ENCODE measurements at regions not wholly inside any gene's neighbourhood (a gene's known extent, or its start where the extent isn't known, plus 50 kb on each side); places are given as distances from the start of the nearest gene placed in this dataset.

DNA sequence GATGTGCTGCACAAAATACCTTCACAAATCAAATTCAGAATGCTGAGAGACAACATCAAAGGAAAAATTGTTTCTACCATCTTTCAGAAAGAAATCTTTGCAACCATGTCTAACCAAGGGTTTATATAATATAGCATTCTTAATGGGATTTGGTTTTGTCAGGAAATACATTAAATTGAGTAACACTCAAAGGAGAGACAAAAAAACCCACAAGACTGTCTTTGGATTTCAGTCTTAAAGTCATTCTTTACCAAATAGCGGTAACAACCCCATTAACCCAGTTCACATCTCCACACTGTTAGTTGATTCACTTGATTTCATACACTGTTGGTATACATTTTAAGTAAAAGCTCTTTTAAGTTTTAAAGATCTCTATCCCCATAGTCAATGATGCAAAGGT lies 145.7 kb upstream of the EDNRA start:
- H3K4me3 ChIP-seq (ENCODE audit: low read depth, low read length), result no peak overlapping the region
- no peak for DNase-seq (ENCODE audit: low read depth)

DNA sequence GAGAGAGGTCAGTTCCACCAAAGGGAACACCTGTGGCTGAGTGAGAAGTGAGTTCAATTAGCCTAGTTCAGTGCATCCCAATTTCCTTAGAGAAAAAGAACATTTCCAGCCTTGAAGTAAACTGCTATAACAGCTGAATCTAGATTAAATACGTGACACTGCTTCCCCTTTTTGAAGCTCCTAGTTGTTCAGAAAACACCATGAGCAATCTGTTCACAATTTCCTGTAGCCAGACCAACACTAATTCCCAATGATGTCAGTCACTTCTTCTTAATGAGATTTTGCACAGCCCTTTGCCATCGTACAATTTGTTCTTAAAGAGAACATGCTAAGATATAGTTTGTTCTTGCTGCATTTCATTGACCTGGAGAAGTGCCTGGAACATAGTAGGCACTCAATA lies 144.6 kb upstream of the EDNRA start:
- no peak for DNase-seq (ENCODE audit: low read depth)
- no peak overlapping the region for H3K4me3 ChIP-seq (ENCODE audit: low read depth, low read length)

DNA sequence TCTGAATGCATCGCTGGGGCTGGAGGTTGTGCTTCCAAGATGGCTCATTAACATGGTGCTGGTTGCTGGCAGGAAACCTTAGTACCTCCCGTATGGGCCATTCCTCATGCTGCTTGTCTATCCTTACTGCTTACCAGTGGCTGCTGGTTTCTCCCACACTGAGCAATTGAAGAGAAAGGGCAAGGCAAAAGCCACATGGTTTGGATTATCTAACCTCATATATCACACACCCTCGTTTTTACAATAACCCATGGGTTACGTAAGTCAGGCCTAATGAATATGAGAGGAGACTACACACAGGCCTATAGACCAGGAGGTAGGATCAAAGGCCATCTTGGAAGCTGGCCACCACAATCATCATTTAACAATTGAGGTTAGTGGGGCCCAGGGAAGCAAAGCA lies 141.8 kb upstream of the EDNRA start:
- DNase-seq (ENCODE audit: low read depth), result no peak
- no peak overlapping the region for H3K4me3 ChIP-seq (ENCODE audit: low read depth, low read length)

DNA sequence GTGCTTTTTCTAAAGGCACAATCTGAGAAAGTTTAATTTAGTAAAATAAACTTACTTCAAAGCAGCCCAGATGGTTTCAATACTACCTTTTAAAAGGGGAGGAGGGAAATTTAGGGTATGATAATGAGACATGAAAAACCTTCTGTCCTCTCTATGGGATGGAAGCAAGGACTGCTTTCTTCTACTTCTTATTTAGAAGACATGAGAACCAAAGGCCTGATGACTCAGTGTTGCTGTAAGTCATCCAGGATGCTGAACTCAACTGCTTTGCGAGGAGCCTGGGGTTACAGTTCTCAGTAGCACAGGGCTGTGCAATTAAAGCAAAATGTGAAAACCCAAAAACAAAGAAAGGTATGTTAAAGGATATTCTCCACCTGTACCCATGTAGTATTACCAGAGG lies 140.8 kb upstream of the EDNRA start:
- H3K4me3 ChIP-seq (ENCODE audit: low read depth, low read length), result no peak overlapping the region
- no peak for DNase-seq (ENCODE audit: low read depth)

DNA sequence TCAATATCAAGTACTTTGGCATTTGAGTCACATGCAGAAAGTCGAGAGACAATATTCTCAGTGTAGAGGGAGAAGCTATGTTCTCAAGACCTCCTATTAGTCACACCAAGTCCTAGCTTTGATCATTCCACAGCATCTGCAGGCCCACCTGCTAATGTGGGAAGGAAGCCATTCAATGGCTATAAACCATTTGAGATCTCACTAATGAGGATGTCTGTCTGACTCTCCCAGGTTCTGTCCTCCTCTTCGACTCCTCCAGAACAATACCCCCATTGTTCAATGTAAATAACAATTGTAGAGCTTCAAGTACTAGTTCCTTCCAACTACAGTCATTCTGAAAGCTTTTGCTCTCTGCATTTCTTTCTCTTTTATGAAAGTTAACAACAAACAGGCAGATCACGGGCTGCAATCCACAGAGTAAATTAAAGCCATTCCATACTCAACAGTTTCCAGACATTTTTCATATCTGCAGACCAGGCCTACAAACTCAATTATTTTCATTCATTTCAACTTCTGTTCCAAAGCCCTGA lies 140.2 kb upstream of the EDNRA start:
- DNase-seq (ENCODE audit: low read depth), result no peak

DNA sequence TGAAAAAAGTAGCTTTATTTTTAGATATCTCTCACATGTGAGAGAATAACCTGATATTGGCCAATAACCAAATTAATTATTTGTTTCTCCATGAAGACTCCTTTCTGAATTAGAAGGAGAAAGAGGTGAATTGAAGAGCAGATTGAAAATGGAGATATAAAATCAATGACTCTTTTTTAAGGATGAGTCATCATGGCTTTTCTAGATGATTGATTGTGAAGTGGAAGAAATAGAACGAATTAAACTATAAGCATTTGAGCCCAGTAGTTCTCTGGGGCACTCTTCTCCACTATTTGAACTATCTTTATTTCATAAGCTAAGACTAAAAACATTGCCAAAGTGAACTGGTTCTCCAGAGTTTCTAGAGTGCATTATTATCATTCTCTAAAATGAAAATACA lies 137.2 kb upstream of the EDNRA start:
- no peak for DNase-seq (ENCODE audit: low read depth)
- H3K4me3 ChIP-seq (ENCODE audit: low read depth, low read length), result no peak overlapping the region

More for the DNA sequence above, 140.2 kb upstream of the EDNRA start:
- no peak overlapping the region for H3K4me3 ChIP-seq (ENCODE audit: low read depth, low read length)

DNA sequence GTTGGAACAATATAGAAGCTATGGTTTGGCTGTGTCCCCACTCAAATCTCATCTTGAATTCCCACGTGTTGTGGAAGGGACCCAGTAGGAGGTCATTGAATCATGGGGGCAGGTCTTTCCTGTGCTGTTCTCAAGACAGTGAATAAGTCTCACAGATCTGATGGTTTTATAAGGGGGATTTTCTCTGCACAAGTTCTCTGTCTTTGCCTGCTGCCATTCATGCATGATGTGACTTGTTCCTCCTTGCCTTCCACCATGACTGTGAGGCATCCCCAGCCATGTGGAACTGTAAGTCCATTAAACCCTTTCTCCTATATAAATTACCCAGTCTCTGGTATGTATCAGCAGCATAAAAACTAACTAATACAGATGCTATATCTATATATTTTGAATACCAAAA lies 135.2 kb upstream of the EDNRA start:
- DNase-seq (ENCODE audit: low read depth), result no peak
- H3K4me3 ChIP-seq (ENCODE audit: low read depth, low read length), result no peak overlapping the region

DNA sequence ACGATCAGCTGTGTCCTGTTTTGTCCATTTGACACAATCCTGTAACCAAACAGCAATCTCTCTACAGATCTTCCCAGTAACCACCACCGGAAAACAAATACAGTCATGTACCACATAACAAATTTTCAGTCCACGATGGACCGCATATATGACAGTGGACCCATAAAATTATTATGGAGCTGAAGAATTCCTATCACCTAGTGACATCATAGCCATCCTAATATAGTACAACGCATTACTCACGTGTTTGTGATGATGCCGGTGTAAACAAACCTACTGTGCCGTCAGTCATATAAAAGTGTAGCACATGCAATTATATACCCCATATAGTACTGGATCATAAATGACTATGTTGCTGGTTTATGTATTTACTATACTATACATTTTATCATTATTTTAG lies 133.7 kb upstream of the EDNRA start:
- H3K4me3 ChIP-seq (ENCODE audit: low read depth, low read length), result no peak overlapping the region
- no peak for DNase-seq (ENCODE audit: low read depth)

DNA sequence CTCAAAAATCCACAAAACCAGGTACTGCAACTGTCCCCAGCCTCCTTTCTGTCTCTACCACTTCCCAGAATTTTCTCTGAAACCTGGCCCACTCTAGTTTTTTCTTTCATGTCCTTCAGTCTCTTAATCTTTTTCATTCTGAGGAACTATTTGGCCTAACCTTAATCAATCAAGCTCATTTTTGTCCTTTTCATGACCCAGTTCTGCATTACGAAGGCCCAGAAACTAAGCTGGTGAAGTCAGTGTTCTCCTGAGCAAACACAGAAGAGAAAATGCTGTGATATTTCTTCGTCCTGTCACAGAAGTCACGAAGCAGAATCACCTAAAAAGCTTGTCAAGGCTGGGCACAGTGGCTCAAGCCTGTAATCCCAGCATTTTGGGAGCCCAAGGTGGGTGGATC lies 131.7 kb upstream of the EDNRA start:
- no peak for DNase-seq (ENCODE audit: low read depth)
- H3K4me3 ChIP-seq (ENCODE audit: low read depth, low read length), result no peak overlapping the region

DNA sequence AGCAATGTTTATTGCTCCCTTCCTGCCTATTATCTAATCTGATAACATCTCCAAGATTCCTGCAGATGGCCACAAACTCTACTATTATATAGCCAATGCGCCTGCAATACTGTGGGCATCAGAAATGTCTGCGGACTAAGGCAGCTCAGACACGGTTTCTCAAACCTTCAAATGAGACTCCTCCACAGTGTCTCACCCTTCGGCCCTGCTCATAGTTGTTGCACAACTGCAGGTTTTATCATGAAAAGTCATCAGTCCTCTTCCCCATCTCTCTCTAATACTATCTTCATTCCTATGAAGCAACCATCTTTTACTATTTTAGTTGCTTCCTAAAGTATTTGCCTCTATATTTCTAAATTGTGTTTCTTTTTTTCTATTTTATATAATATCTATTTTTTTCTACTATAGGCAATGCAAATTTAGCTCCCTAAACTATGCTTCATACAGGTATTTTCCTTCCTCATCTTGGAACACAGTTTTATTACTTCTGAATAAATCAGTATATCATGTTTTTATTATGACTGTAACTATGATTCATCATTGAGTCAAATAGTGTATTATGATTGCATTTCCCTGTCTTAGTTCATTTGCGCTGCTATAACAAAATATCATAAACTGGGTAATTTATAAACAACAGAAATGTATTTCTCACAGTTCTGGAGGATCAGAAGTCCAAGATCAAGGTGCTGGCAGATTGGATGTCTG lies 129.7 kb upstream of the EDNRA start:
- DNase-seq (ENCODE audit: low read depth), result no peak
- no peak overlapping the region for H3K4me3 ChIP-seq (ENCODE audit: low read depth, low read length)

DNA sequence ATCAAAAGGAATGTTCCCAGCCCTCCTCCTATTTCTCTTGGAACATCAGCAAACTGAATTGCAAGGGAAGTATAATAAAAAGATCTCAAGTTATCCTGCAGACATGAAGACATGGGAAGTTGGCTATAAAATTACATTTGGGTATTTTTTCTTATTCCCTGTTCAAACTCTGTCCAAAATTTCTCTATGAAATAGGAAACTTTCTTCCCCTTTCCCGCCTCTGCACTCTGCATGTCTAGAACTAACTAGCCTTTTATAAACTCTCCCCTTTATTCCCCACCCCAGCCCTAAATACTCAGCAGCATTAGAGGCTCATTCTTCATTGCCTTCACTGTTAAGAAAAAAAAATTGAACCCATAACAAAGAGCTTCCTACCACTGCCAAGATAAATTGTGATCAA lies 126.7 kb upstream of the EDNRA start:
- DNase-seq (ENCODE audit: low read depth), result no peak
- H3K4me3 ChIP-seq (ENCODE audit: low read depth, low read length), result no peak overlapping the region

DNA sequence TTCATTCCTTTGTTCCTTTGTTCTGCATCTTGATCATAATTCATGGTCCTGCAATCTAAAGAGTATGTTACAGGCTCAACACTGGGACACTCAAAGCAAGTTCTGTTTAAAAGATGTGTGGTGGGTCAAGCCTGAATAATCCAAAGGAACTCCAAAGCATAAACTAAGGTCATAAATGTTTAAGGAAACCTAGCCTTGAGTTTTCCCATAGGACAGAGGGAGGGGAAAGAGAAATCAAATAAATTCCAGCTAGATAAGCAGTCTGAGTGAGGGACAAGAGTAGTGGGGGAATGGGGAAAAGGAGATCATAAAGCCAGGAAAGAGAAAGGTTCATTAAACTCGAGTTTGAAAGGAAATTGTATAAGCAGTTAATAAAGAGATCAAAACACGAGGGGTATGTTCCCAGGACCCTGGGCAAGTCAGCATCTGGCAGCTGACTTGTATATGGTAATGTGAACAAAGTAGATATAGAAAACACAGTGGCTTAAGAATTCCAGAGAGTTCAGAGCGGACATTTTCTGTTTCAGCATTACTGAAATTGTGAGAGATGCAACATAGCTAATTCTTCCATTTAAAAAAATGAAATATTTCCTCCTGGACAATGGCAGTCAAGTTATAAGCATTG lies 125.8 kb upstream of the EDNRA start:
- no peak overlapping the region for H3K4me3 ChIP-seq (ENCODE audit: low read depth, low read length)
- no peak for DNase-seq (ENCODE audit: low read depth)

DNA sequence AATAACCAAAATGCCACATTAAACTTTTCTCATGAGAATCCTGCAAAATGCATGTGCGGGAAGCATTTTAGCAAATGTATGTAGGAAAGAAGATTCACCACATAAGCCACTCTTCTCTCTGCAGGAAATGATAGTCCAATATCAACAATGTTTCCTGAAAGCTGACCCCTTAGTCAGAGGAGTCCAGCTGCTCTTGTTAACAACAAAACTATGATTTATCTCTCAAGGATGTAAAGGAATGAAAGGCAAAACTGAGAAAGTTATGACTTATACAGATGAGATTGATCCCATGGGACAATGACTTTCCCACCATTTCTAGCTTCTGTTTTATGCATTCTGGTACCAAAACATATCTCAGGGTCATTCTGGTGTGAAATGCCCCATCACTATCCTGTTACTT lies 125.0 kb upstream of the EDNRA start:
- peak; percentile 98 for DNase-seq (ENCODE audit: low read depth)
- H3K4me3 ChIP-seq (ENCODE audit: low read depth, low read length), result no peak overlapping the region

DNA sequence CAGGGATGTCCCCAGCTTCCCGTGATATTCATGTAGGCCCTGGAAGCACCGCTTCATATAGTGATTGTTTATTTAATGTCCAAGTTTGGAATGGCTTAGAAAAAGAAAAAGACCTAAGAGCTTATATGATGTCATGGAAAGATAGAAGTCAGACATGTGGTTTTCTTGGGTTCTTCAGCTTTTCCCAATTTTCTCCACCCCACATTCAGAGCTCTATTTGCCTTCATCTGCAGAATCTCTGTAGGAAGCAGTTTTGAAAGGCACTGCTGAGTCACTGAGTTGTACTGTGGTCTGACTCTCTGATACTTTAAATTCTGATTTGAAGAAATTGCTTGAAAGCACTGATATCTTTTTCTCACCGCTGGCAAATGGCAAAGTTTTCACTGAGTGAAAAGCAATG lies 120.6 kb upstream of the EDNRA start:
- H3K4me3 ChIP-seq (ENCODE audit: low read depth, low read length), result no peak overlapping the region
- DNase-seq (ENCODE audit: low read depth), result peak; percentile 87

DNA sequence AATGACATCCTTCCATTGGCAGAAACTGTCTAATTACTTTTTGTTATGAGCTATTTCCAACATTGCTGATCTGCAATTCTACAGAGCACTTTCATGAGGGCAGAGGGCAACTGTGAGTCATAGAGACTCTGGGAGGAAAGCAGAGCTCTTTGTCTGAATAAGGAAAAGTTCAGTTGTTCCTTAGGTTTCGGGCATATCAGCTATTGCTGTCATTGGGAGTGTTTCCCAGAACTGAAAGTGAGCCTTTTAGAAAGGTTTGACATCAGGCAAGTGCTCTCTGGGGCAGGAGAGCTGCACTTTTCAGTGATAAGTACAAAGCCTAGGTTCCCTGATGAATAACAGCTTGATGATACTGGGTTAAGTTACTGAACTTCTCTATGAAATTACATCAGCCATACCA lies 119.2 kb upstream of the EDNRA start:
- DNase-seq (ENCODE audit: low read depth), result peak; percentile 89
- H3K4me3 ChIP-seq (ENCODE audit: low read depth, low read length), result no peak overlapping the region

DNA sequence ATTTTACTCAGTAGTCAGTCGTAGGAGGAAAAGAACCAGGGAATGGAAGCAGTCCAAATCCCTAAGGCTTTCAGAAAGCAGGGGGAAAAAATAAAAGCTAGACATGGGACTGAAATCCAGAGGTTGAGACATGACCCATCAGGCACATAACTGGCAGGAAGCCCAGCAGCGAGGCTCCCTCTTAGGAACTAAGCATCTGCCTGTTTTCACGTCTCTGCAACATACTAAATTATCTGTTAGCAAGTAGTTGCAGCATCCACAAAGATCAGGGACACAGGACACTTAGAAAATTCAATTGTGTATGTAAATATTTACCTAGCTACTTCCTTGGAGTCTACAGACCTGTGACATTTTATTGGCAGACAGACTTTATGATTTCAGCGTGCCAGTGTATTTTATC lies 118.0 kb upstream of the EDNRA start:
- no peak overlapping the region for H3K4me3 ChIP-seq (ENCODE audit: low read depth, low read length)
- DNase-seq (ENCODE audit: low read depth), result peak; percentile 95

DNA sequence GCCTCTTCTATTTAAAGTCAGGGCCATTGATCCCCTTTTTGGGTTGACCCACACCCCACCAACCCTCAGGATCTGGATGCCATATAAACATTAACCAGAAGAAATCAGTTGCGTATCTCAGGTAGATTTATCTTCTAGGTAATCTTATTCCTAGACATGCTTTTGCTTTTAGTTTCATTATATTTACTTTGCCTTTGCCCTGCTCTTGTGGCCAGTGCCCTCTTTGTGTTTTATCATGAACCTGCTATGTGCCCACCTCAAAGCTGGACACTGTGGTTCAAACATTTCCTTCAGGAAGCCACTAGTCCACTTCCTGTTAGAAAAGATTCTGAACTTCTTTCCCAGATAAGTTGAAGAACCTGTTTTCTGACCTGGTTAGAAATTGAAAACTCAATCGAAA lies 117.4 kb upstream of the EDNRA start:
- no peak overlapping the region for H3K4me3 ChIP-seq (ENCODE audit: low read depth, low read length)
- DNase-seq (ENCODE audit: low read depth), result no peak

DNA sequence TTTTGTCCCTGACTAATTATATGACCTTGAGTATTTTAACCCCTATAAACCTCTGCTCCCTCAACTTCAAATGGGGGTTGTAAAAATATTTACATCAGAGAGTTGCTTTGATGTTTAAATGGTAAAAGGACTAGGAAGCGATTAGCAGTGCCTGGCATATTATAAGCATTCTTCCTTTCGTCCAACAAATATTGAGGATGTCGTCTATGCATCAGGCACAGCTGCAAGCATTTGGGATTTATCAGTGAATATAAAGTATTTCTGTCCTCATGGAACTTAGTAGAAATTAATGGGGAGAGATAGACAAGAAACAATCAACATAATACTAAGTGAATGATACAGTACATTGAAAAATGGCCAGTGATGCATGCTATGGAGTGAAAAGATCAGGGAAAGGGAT lies 115.5 kb upstream of the EDNRA start:
- no peak overlapping the region for H3K4me3 ChIP-seq (ENCODE audit: low read depth, low read length)
- DNase-seq (ENCODE audit: low read depth), result no peak

DNA sequence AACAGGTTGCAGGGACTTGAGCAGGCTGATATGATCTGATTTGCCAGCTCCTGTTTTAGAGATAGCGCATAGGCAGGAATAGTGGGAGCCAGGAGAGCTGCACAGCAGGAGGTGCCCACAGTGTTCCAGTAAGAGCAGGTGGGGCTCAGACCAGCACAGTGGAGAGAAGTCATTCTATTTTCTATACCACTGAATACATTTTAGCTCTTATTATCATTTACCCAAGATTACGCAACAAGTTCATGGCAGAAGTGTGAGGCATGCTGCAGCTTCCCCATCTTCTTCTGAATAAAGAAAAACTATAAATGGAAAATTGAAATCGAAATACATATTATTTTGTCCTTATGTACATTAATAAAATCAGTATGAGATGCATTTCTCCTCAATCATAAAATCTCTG lies 114.7 kb upstream of the EDNRA start:
- no peak overlapping the region for H3K4me3 ChIP-seq (ENCODE audit: low read depth, low read length)
- no peak for DNase-seq (ENCODE audit: low read depth)

DNA sequence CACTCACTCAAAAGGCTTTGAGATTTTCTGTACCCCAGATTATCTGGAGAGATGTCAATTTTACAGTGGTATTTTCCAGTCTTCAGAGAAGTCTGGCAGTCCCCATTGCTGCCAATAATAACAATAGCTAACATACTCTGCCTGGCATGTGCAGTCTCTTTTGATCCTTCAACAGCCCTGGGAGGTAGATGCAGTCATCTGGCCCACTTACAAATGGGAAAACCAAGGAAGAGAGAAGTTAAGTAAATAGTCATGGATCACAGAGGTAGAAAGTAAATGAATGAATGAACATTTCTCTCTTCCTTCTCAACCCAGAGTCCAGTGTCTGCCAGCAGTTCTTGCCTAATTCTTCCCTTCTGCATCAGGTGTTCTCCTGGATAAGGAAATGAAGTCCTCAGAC lies 113.0 kb upstream of the EDNRA start:
- DNase-seq (ENCODE audit: low read depth), result no peak
- no peak overlapping the region for H3K4me3 ChIP-seq (ENCODE audit: low read depth, low read length)

DNA sequence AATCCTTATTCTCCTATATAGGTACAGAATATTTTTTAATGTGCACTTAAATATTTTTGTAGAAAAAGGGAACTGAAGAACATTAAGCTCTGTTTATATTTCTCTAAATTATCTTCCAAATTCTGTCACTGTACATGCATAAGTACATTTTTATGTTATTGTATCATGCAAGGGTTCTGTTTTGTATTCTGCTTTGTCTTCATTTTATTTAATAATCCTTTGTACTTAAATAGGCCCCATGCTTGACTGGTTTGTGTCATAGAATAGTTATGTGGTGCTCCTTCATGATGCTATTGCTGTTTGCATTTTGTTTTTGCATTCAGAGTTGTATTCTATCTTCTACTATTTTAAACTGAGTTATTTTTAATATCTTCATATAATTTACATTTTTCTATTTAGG lies 111.9 kb upstream of the EDNRA start:
- no peak overlapping the region for H3K4me3 ChIP-seq (ENCODE audit: low read depth, low read length)
- DNase-seq (ENCODE audit: low read depth), result no peak
